ENCODE measurements at regions not wholly inside any gene's neighbourhood (a gene's known extent, or its start where the extent isn't known, plus 50 kb on each side); places are given as distances from the start of the nearest gene placed in this dataset.

DNA sequence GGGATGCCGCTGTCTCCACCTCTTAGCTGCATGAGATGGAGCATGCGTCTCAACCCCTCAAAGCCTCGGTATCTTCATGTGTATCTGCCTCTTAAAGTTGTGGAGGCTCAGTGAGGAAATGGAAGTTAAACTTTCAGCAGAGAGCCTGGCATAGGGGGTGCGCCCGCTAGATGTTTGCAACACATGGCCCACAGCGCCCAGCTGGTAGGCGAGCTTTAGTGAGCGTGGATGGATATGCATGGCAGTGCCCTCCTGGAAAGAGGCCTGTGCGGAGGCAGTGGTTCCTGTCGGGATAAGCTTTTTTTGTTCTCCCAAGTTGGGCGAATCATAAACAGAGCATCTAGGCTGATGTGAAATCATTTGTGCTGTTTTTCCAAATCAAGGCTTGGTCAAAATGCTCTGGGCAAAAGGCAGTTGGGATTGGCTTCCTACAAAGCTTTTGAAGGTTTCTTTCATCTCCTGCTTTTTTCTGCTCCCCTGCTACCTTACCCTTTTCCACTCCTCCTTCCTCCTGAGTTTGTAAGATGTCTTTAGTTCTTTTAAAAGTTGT lies 272.4 kb upstream of the TPM1 start:
- Mint-ChIP-seq H3K27me3 (ENCODE audit: insufficient read depth) (no peaks in the 10 kb centered on the region), H3K4me3 (no peak overlapping the region), H3K9me3 (no peaks in the 10 kb centered on the region), H3K36me3 (ENCODE audit: low read depth) (peaks cover 75% of the 10 kb centered on the region), H3K4me1 (peaks cover 17% of the 10 kb centered on the region), H3K27ac (no peak overlapping the region)
- TF ChIP-seq, protein P1, sequence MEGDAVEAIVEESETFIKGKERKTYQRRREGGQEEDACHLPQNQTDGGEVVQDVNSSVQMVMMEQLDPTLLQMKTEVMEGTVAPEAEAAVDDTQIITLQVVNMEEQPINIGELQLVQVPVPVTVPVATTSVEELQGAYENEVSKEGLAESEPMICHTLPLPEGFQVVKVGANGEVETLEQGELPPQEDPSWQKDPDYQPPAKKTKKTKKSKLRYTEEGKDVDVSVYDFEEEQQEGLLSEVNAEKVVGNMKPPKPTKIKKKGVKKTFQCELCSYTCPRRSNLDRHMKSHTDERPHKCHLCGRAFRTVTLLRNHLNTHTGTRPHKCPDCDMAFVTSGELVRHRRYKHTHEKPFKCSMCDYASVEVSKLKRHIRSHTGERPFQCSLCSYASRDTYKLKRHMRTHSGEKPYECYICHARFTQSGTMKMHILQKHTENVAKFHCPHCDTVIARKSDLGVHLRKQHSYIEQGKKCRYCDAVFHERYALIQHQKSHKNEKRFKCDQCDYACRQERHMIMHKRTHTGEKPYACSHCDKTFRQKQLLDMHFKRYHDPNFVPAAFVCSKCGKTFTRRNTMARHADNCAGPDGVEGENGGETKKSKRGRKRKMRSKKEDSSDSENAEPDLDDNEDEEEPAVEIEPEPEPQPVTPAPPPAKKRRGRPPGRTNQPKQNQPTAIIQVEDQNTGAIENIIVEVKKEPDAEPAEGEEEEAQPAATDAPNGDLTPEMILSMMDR (conservative IDR thresholded peaks at IDR 0.05) = no peak
- no peaks in the 10 kb centered on the region for H3K9me3 ChIP-seq (ENCODE audit: control insufficient read depth, low read length)
- H3K27me3 ChIP-seq (ENCODE audit: control insufficient read depth, insufficient read depth, low read length, poor library complexity, severe bottlenecking) = no peaks in the 10 kb centered on the region
- DNase-seq = no peak
- H3K4me3 ChIP-seq (ENCODE audit: low read length) = no peak overlapping the region
- peaks cover 68% of the 10 kb centered on the region for H3K36me3 ChIP-seq (ENCODE audit: control insufficient read depth, insufficient read depth, low read length)
- H3K27ac ChIP-seq (ENCODE audit: low read depth, low read length) = no peak overlapping the region
- peaks cover 3% of the 10 kb centered on the region for H3K4me1 ChIP-seq (ENCODE audit: control insufficient read depth, insufficient read depth, low read length)
- H3K9ac ChIP-seq (ENCODE audit: extremely low read depth, low read length, poor library complexity, severe bottlenecking) = no peak overlapping the region
- WGBS, 2 experiments (ENCODE audit: insufficient coverage in 1 of 2, insufficient read length in 1 of 2) = 94 to 96% methylated on average over 11 of the region's 11 CpGs

DNA sequence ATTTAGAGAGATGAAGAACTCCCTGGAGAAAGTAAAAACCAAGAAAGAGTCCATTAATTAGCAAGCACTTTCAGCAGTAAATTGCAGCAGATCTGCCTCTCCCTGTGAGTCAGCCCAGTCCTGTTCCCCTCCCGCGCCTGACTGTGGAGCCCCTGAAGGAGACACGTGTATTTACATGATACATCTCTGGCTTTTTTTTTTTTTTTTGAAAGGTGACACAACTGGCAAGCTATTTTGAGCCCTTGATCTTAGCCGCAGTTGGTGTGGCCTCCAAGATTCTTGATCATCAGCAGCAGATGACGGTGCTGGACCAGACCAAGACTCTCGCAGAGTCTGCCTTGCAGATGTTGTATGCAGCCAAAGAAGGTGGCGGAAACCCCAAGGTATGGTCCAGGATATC lies 271.8 kb upstream of the TPM1 start:
- Mint-ChIP-seq H3K4me3 (no peak overlapping the region), H3K27me3 (ENCODE audit: insufficient read depth) (no peaks in the 10 kb centered on the region), H3K27ac (no peak overlapping the region), H3K9me3 (no peaks in the 10 kb centered on the region), H3K36me3 (ENCODE audit: low read depth) (peaks cover 75% of the 10 kb centered on the region), H3K4me1 (peaks cover 22% of the 10 kb centered on the region)
- H3K9ac ChIP-seq (ENCODE audit: extremely low read depth, low read length, poor library complexity, severe bottlenecking) = no peak overlapping the region
- 88 to 97% methylated on average over 6 to 7 of the region's 7 CpGs for WGBS, 2 experiments (ENCODE audit: insufficient coverage in 1 of 2, insufficient read length in 1 of 2)
- H3K27ac ChIP-seq (ENCODE audit: low read depth, low read length) = no peak overlapping the region
- no peaks in the 10 kb centered on the region for H3K27me3 ChIP-seq (ENCODE audit: control insufficient read depth, insufficient read depth, low read length, poor library complexity, severe bottlenecking)
- TF ChIP-seq, protein P1 (conservative IDR thresholded peaks at IDR 0.05) = no peak
- no peak for DNase-seq
- H3K9me3 ChIP-seq (ENCODE audit: control insufficient read depth, low read length) = no peaks in the 10 kb centered on the region
- H3K4me1 ChIP-seq (ENCODE audit: control insufficient read depth, insufficient read depth, low read length) = peaks cover 3% of the 10 kb centered on the region
- no peak overlapping the region for H3K4me3 ChIP-seq (ENCODE audit: low read length)
- H3K36me3 ChIP-seq (ENCODE audit: control insufficient read depth, insufficient read depth, low read length) = peaks cover 68% of the 10 kb centered on the region

DNA sequence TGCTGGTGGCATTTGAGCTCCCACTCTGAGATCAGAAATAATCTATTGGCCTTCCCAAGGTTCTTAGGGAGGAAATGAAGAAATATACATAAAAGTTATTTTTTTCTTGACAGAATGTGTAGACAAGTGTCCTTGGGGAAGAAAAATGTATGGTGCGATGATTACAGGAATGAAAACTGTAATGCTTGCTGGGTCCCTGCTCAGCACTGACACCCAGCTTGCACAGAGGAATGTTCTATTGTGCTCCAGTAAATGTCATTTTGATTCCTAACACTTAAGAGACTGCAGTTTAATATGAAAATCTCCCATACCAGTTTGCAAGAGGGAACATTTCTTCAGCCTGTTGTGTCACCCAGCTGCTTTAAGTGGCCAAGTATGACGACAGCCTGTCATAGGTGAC lies 271.3 kb upstream of the TPM1 start:
- Mint-ChIP-seq H3K4me1 (peaks cover 27% of the 10 kb centered on the region), H3K27me3 (ENCODE audit: insufficient read depth) (no peaks in the 10 kb centered on the region), H3K27ac (no peak overlapping the region), H3K4me3 (no peak overlapping the region), H3K9me3 (no peaks in the 10 kb centered on the region), H3K36me3 (ENCODE audit: low read depth) (peaks cover 75% of the 10 kb centered on the region)
- no peak overlapping the region for H3K9ac ChIP-seq (ENCODE audit: extremely low read depth, low read length, poor library complexity, severe bottlenecking)
- H3K27ac ChIP-seq (ENCODE audit: low read depth, low read length) = no peak overlapping the region
- H3K27me3 ChIP-seq (ENCODE audit: control insufficient read depth, insufficient read depth, low read length, poor library complexity, severe bottlenecking) = no peaks in the 10 kb centered on the region
- H3K36me3 ChIP-seq (ENCODE audit: control insufficient read depth, insufficient read depth, low read length) = peaks cover 64% of the 10 kb centered on the region
- H3K4me1 ChIP-seq (ENCODE audit: control insufficient read depth, insufficient read depth, low read length) = peaks cover 3% of the 10 kb centered on the region
- H3K9me3 ChIP-seq (ENCODE audit: control insufficient read depth, low read length) = no peaks in the 10 kb centered on the region
- no peak overlapping the region for H3K4me3 ChIP-seq (ENCODE audit: low read length)
- WGBS, 2 experiments (ENCODE audit: insufficient coverage in 1 of 2, insufficient read length in 1 of 2) = 92 to 100% methylated on average over 2 of the region's 2 CpGs
- no peak for DNase-seq
- TF ChIP-seq, protein P1 (conservative IDR thresholded peaks at IDR 0.05) = no peak

Measured in endodermal cell (in vitro differentiated cells).